ENCODE measurements at regions not wholly inside any gene's neighbourhood (a gene's known extent, or its start where the extent isn't known, plus 50 kb on each side); places are given as distances from the start of the nearest gene placed in this dataset.

- Histone ChIP-seq H3K36me3 (ENCODE audit: control insufficient read depth in 2 of 2, insufficient read depth in 2 of 2, low read length in 1 of 2) (no peaks in the 10 kb centered on the region), H3K4me1 (ENCODE audit: control insufficient read depth, insufficient read depth, low read length) (no peaks in the 10 kb centered on the region), H3K79me2 (ENCODE audit: control insufficient read depth, insufficient read depth, low read length) (no peaks in the 10 kb centered on the region), H3K9me3 (replicated peaks; ENCODE audit: control insufficient read depth, insufficient read depth, low read length) (no peaks in the 10 kb centered on the region; the same call in 2 of the 3 replicates), H3K9ac (ENCODE audit: control insufficient read depth, insufficient read depth, low read length) (no peak overlapping the region), H3K27ac (ENCODE audit: control insufficient read depth, insufficient read depth) (no peak overlapping the region), H3K27me3 (replicated peaks in 1 of 2; ENCODE audit: control insufficient read depth in 2 of 2, insufficient read depth in 2 of 2, low read length in 1 of 2) (no peaks in the 10 kb centered on the region), H3K4me2 (ENCODE audit: control insufficient read depth, insufficient read depth) (no peak overlapping the region), H4K20me1 (ENCODE audit: control insufficient read depth, insufficient read depth) (no peaks in the 10 kb centered on the region), H3K4me3 (no peak overlapping the region), H2AFZ (ENCODE audit: control insufficient read depth, low read depth, low read length) (no peak overlapping the region)
- BruUV-seq (replicated peaks), result no TSS peak
- SMC1A ChIA-PET (ENCODE audit: uncharacterized antibody, unreplicated experiment), result interaction anchor here (0.9 kb wide), 1 partner anchor 377 kb away, joined by 3 read pairs; no protein-coding TSS in a partner anchor
- TF ChIP-seq ZNF274 (IDR thresholded peaks at IDR 0.05; ENCODE audit: insufficient read depth, insufficient read length) (no peak), NFYB (IDR thresholded peaks at IDR 0.05; ENCODE audit: insufficient read depth, low read depth, low read length) (peak; percentile 59; the same call in 1 of the 2 replicates), SUZ12 (IDR thresholded peaks at IDR 0.05; ENCODE audit: unreplicated experiment) (no peak), SIN3A (IDR thresholded peaks at IDR 0.05; ENCODE audit: low read depth, low read length) (no peak), ELK1 (IDR thresholded peaks at IDR 0.05; ENCODE audit: low read depth, low read length) (no peak), IKZF1 (conservative IDR thresholded peaks at IDR 0.05) (no peak), CREM (IDR thresholded peaks at IDR 0.05; ENCODE audit: low read depth) (no peak), CHD1 (IDR thresholded peaks at IDR 0.05; ENCODE audit: low read depth, low read length) (no peak)
- CTCF ChIA-PET, result interaction anchor here (0.7 kb wide), 1 partner anchor 104 kb away, joined by 3 read pairs; no protein-coding TSS in a partner anchor
- FAIRE-seq (no peak), ATAC-seq (no peak), DNase-seq (ENCODE audit: low read depth, low spot score) (no peak)
- RAD21 ChIA-PET (ENCODE audit: unreplicated experiment), result no interaction called here
- in situ Hi-C loops (cut with MboI), result no loop called here
- intact Hi-C loops (cut with micrococcal nuclease; ENCODE audit: unreplicated experiment), result no loop called here
- 14% methylated on average over 4 of the region's 4 CpGs for WGBS (ENCODE audit: insufficient coverage, insufficient replicate concordance, low lambda C conversion rate, missing lambda C conversion rate)
- POLR2A ChIA-PET, result no interaction called here
These were observed 141.4 kb upstream of the SULF2 start for GRCh38 chr20:47926731-47927130.

GRCh38 chr20:47925593-47925992, 140.3 kb upstream of the SULF2 start:
- no peak for ATAC-seq
- Histone ChIP-seq H3K4me3 (no peak overlapping the region), H3K27me3 (replicated peaks in 1 of 2; ENCODE audit: control insufficient read depth in 2 of 2, insufficient read depth in 2 of 2, low read length in 1 of 2) (no peaks in the 10 kb centered on the region), H2AFZ (ENCODE audit: control insufficient read depth, low read depth, low read length) (no peak overlapping the region), H3K4me1 (ENCODE audit: control insufficient read depth, insufficient read depth, low read length) (no peaks in the 10 kb centered on the region), H3K79me2 (ENCODE audit: control insufficient read depth, insufficient read depth, low read length) (no peaks in the 10 kb centered on the region), H3K36me3 (ENCODE audit: control insufficient read depth in 2 of 2, insufficient read depth in 2 of 2, low read length in 1 of 2) (no peaks in the 10 kb centered on the region), H3K9ac (ENCODE audit: control insufficient read depth, insufficient read depth, low read length) (no peak overlapping the region), H3K27ac (ENCODE audit: control insufficient read depth, insufficient read depth) (no peak overlapping the region), H3K9me3 (replicated peaks; ENCODE audit: control insufficient read depth, insufficient read depth, low read length) (no peaks in the 10 kb centered on the region; the same call in 2 of the 3 replicates), H4K20me1 (ENCODE audit: control insufficient read depth, insufficient read depth) (no peaks in the 10 kb centered on the region), H3K4me2 (ENCODE audit: control insufficient read depth, insufficient read depth) (no peak overlapping the region)
- intact Hi-C loops (cut with micrococcal nuclease; ENCODE audit: unreplicated experiment), result no loop called here
- no peak for DNase-seq (ENCODE audit: low read depth, low spot score)
- FAIRE-seq, result no peak
- in situ Hi-C loops (cut with MboI), result no loop called here
- no peak for TF ChIP-seq EP300 (IDR thresholded peaks at IDR 0.05; ENCODE audit: borderline replicate concordance in 1 of 2, control insufficient read depth in 1 of 2, low read depth in 2 of 2, low read length in 2 of 2)
- TF ChIP-seq SMAD5 (IDR thresholded peaks at IDR 0.05; ENCODE audit: low read depth), result no peak
- no peak for TF ChIP-seq ZNF24 (IDR thresholded peaks at IDR 0.05)
- no peak for TF ChIP-seq RBBP5 (conservative IDR thresholded peaks at IDR 0.05)
- TF ChIP-seq NFIC (IDR thresholded peaks at IDR 0.05; ENCODE audit: low read depth, low read length), result no peak
- no peak for TF ChIP-seq SIX5 (IDR thresholded peaks at IDR 0.05; ENCODE audit: low read depth, low read length, severe bottlenecking)
- TF ChIP-seq ZNF217 (IDR thresholded peaks at IDR 0.05), result no peak
- no peak for TF ChIP-seq BRCA1 (IDR thresholded peaks at IDR 0.05; ENCODE audit: low read depth, low read length)
- RAD21 ChIA-PET (ENCODE audit: unreplicated experiment), result no interaction called here
- SMC1A ChIA-PET (ENCODE audit: uncharacterized antibody, unreplicated experiment), result no interaction called here
- no TSS peak for BruUV-seq (replicated peaks)
- CTCF ChIA-PET, result no interaction called here
- POLR2A ChIA-PET, result no interaction called here
- 15% methylated on average over 3 of the region's 3 CpGs for WGBS (ENCODE audit: insufficient coverage, insufficient replicate concordance, low lambda C conversion rate, missing lambda C conversion rate)
